Epithelial cell of prostate (primary cell): ENCODE measurements at regions not wholly inside any gene's neighbourhood (a gene's known extent, or its start where the extent isn't known, plus 50 kb on each side); places are given as distances from the start of the nearest gene placed in this dataset.
A peak's percentile ranks its signal among the peaks of the same experiment; 100 is the strongest.
"Not testable (repeated sequence)": the region's sequence is repeated elsewhere in the genome, so short reads cannot be mapped to it uniquely, and the experiment has no call there.

Experiments
- DNase-seq: peaks from one replicate; pipeline ENCODE4 v3.0.0-alpha.2; 2011; ENCODE audit warnings: low read depth, low spot score
- H3K27ac ChIP-seq: fragments of 450-650 bp; 2 replicates; pipeline ENCODE4 v1.5.1; 2017; ENCODE audit warnings: mild to moderate bottlenecking

DNA sequence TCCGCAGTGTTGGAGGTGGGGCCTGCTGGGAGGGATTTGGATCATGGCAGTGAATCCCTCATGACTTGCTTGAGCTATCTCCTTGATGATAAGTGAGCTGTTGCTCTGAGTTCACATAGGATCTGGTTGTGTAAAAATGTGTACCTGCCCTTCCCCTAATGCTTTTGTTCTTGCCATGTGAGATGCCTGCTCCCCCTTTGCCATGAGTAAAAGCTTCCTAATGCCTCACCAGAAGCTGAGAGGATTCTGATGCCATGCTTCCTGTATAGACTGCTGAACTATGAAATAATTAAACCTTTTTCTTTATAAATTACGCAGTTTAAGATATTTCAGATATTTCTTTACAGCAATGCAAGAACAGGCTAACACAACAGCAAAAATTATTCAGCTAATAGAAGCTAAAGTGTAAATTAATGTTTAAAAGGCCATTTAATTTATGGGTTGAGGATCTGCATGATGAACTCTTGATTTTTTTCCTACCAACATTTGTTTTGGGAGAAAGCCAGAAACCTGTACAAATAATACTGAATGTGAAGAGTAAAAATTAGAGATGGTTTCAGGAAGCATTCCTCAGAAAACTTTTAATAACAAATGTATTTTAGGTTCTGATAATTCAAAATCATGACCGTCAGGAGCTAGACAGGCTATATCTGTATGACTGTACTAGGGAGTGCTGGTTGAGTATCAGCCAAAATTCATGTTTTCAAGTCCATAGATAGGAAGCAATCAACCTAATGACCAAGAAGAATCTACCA is 177.5 kb upstream of the GRIA4 start:
- DNase-seq = no peak
- no peak overlapping the region for H3K27ac ChIP-seq

DNA sequence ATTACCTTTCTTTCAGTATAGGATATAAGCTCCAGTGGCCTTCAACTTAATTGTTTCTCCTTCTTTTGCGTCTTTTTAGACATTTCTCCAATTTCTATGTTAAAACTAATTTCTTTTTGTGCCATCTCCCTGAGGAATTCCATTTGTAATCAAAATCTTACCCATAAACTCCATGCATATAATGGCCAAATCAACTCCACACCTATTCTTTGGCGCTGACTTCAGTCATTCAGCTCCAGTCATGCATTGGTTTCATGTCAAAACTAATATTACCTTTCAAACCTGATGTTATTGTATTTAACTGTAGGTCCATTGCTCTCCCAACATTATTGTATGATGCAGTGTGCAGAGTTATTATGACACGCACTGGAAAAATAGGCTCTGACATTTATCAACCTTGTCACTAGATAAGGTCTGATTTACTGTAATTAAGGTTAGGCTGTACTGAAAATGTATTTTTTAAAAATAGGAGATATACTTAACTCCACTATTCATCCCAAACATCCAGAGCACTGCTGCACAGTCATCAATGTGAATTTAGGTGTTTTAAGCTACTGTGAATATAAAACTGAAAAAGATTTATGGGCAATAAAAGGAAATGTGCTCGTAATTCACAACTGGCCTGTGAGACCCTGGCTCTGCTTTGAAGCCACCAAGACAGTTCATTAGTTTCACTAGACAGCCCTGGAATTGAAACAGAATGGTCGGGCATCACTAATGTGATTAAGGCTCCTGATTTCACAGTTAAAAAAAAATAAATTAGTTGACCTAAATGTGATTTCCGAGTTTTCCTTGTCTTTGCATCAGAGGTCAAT is 180.6 kb upstream of the GRIA4 start:
- no peak overlapping the region for H3K27ac ChIP-seq
- no peak for DNase-seq

DNA sequence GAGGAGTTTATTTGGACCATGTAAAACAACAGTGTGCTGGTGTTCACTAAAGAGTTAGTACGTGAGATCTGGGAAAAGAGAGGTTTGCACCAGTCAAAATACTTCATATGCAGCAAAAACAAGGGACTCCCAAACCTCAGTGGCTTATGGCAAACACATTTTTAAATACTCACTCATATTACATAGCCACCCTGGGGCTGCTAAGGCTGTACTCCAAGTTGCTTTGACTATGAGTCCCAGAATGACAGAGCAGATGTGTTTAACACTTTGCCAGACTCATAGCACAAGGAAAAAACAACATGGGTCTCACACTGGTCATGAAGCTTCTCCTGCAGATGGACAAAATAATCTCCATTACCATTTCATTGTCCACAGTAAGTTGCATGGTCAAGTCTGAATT is 202.8 kb upstream of the GRIA4 start:
- no peak overlapping the region for H3K27ac ChIP-seq
- DNase-seq = no peak

DNA sequence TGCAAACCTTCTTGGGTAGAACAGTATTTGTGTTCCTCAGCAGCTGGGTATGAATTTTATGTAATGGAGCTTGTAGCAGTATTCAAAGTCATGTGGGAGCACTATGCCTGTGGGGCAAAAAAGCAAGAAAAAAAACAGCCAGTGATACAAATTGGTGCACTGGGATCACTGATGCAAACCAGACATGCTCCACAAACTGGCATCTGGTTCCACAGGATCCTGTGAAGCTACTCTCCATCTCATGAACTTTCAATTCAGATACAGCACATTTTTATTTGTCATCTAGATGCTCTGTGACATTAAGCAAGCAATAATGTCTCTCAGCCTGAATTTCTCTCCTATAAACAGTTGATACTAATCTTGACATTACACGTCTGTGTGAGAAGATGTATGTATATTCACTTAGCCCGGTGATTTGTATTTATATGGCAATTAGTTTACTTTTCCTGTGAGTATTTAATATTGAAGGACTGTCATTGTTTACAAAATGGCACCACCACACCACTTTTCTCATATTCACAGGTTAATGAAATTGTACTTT is 208.5 kb upstream of the GRIA4 start:
- H3K27ac ChIP-seq = no peak overlapping the region
- DNase-seq = no peak

DNA sequence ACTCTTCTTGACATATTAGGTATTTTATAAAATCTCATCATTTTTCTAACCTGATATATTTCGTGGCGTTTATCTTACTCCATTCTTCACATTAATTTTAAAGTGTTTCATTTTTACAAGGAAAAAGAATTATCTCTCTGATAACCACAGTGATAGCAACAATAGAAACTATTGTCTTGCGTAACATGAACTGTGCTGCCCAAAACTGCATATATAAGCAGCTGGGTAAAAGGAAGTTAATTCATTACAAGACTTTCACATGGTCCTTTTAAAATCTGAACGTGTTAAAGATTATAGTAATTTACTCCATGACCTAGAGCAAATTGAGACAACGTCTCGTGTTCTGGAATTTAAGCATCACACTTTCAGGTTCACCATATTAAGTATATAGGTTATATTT is 210.4 kb upstream of the GRIA4 start:
- no peak overlapping the region for H3K27ac ChIP-seq

DNA sequence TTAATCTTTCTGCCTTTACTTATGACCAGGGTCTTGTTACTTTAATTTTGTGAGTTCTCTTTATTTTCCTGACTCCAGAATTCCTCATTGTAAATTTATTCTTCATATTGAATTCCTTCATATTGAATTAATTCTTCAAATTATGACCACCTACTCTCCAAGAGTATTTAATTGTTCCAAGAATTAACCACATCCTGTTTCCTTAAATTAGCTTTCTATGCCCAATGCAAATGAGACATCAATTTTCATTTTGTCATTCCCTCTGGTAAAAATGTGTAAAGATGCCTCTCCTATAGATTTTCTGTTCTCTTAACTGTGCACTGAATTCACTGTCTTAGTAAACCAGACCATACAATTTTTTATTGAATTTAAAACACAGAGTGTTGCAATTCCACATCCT is 211.2 kb upstream of the GRIA4 start:
- H3K27ac ChIP-seq = no peak overlapping the region
- no peak for DNase-seq

More for the DNA sequence above, 210.4 kb upstream of the GRIA4 start:
- DNase-seq = no peak

DNA sequence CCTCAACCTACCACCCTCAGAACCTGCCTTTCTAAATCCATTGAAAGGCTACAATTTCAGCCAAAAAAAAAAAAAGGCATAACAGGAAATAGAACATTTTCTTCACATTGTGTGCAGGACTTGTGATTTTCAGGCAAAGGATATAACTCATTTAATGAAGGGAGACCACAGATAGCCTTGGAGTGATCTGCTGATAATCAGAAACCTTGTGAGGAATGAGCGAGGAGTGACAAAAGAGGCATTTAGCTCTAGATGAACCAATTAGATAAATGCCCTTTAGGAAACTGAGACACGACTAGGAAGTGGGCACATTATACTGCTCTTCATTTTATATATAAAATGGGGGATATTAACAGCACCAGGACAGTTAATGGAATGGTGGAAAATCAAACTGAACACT is 216.5 kb upstream of the GRIA4 start:
- no peak for DNase-seq
- no peak overlapping the region for H3K27ac ChIP-seq

DNA sequence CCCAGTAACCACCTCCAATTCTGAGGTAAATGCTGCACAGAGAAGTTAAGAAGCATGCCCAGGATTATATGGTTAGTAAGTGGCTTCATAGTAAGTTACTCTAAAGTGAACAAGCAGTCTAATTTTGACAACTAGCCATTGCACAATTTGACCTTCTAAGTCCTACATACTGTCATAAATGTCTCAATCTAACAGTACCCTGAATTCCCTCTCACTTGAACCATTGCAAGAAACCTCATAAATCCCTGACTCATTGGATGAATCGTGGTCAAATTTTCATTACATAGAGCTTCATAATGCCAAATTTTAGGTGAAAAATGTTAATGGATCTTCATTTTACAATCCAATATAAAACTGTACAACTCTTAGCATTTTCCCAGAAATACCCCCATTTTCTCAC is 217.3 kb upstream of the GRIA4 start:
- no peak for DNase-seq
- H3K27ac ChIP-seq = no peak overlapping the region

DNA sequence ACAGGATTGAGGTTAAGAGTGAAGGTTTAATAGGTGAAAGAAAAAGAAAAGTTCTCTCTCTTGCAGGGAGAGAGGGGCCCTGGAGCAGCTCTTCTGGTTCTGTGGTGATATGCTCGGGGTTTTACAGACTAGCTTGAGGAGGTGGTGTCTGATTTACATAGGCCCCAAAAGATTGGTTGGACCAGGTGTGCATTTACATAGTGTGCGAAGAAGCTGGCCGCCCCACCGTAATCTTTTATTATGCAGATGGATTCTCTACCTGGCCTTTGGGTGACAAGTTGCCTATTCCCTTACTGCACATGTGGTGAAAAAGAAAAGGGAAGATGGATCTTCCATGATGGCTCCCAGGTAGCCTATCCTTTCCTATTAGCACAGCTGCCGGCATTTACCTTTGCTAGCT is 219.9 kb upstream of the GRIA4 start:
- H3K27ac ChIP-seq = no peak overlapping the region
- no peak for DNase-seq

DNA sequence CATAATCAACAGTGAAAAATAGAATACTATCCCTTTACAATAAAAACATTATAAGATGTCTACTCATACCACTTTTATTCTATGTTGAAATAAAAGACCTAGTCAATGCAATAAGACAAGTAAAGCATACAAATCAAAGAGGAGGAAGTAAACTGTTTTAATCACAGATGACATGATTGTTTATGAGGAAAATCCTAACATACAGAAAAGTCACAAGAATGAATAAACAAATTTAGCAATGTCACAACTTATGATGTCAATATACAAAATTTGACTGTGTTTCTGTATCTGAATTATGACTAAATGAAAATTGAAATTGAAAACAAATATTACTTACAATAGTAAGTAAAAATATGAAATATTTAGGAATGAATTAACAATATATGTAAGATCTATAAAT is 221.9 kb upstream of the GRIA4 start:
- H3K27ac ChIP-seq = no peak overlapping the region
- no peak for DNase-seq

DNA sequence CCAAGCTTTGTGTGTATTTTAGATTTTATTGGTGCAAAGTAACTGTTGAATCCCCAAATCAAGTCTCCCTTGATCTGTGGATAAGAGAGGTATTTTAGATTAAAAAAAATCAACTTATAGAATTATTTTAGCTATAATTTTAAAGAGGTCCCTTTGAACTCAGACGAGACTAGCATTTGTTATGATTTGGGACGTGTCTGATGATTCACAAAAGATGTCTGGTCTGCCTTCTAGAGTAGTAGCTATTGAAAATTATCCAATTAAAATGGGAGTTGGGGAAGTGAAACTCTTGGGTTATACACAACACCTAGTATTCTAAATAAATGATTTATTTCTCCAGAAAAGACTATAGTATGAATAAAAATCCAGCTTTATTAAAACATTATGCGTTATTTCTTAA is 227.9 kb upstream of the GRIA4 start:
- no peak overlapping the region for H3K27ac ChIP-seq
- no peak for DNase-seq

DNA sequence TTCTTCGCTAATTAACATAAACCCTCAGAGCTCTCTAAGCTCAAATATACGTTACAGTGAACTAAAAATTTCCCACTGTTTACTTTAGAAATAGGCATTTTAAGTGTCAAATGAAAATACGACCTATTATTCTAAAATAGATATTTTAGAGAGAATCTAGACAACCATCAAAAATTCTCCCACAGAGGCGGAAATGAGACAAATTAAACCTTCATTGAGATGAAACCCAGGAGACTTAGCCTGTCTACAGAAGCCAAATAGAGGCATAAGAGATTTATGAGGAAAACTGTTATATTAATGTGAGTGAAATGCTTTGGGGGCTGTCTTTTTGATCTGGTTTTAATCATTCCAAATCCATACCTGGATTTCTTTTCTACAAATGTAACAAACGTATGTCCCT is 232.0 kb upstream of the GRIA4 start:
- H3K27ac ChIP-seq = no peak overlapping the region
- no peak for DNase-seq

DNA sequence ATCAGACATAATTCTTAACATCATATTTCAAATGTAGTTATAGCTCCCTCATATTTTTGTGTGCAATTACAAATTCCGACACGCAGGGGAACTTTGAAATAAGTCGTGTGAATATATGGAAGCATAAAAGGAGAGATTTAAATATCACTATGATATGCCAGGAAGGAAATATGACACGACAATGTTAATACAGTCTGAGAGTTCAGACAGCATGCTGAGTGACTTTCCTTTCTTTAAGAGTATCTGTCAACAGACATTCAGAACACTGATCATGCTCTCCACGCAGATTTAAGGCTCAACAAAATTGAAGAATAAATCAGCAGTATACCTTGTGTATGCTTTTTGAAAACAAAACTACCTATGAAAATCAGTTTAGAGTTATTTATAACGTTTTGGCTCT is 232.6 kb upstream of the CARD18 start:
- no peak for DNase-seq
- no peak overlapping the region for H3K27ac ChIP-seq

DNA sequence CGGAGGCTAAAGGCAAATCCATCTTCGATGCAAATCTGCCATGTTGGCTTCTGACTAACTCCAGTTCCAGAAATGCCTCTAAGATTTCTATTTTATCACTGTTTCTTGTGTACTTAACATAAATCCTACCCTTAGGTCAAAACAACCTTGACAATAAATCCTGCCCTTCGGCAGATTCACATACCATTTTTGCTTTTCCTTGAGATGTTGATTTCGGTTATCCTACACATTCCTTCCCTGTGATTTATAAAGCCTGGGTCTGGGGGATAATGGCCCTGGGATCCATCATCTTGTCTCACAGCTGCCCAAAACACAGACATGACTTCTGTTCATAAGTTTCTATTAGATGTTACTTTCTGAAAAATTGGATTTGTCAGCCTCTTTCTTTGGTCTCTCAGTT is 231.7 kb upstream of the CARD18 start:
- H3K27ac ChIP-seq = no peak overlapping the region
- DNase-seq = no peak

DNA sequence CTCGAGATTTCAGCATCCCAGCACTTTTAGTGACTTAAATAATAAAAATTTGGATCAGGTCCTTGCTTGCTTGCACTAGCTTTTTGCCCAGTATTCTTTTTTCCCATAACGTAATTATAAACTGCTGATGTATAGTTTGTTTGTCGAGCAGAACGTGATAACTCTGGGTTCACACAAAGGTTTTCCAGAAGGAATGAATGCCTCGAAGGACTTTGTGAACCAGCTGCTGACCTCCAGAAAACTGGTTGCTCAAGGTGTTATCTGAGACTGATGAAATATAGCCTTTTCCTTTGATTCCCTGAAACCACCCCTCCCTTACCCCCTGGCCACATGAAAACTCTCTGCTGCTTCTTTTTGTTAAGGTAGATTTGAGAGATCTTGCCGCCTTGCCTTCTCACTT is 229.1 kb upstream of the CARD18 start:
- no peak for DNase-seq
- no peak overlapping the region for H3K27ac ChIP-seq

DNA sequence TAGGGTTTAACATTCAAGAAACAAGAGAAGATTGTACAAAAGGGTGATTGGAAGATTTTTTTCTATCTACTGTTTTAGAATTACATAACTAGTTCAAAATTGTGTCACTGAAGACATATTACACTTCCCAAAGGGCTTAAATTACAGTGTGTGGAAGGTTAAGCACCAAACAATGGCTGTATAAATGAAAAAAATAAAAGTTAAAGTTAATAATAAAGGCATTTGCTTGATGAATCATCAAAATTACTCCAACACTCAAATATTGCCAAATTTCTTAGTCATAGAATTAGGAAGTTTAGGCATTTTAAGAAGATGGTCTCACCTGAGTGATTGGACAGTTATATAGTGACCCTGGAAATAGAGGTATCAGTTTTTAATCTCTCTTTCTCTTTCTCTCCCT is 227.6 kb upstream of the CARD18 start:
- no peak for DNase-seq
- H3K27ac ChIP-seq = no peak overlapping the region

DNA sequence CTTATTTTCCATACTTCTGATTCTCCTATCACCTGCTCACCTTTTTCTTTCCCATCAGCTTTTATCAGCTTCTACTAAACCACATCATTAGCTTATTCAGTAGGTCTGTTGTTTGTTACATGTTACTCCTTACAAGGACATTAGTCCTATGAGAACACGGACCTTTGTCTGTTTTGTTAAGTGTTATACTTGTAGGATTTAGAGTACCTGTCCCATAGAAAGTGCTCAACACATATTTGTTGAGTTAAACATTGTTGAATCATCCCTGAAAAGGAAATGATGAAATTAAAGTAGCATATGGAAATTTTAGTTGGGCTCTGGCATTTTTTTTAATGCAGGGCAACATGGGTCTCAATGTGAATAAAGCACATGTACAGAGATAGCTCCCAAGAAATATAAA is 222.1 kb upstream of the CARD18 start:
- H3K27ac ChIP-seq = peak overlapping the region; percentile 63
- DNase-seq = no peak

DNA sequence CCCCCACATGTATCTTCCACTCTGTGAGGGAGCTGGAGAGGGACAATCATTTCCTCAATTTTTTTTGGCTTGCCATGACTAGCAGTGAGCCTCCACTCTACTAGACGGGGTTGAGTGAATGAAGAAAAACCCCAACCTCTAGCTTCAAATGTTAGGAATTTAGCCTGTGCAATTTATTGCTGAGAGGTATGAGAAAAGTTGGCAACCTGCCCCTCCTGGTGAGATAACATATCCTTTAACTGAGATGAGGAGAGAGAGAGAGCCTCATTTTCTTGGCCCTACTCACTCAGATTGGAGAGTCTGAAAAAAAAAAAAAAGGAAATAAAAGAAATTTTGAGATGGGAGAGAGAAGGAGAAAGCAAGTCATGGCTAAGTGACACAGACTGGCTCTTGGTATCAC is 218.2 kb upstream of the CARD18 start:
- DNase-seq = no peak
- H3K27ac ChIP-seq = no peak overlapping the region

DNA sequence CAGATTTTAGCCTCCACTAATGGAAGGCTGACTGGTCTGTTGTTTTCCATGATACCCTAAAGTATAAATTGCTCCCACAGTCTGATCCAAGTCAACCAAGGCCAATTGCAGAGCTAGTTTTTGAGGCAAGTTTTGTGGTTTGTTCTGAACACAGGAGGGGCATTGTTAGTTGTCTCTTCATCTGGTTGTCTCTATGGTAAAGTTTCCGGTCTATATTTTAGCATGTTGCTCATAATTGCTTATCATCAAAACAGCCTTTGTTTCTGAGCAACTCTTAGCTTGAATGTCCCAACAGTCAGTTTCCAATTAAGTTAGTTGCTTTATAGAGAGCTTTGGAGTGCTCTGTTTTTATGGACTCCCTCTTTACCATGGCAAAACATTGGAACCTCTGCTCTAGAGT is 217.6 kb upstream of the CARD18 start:
- H3K27ac ChIP-seq = no peak overlapping the region
- no peak for DNase-seq

DNA sequence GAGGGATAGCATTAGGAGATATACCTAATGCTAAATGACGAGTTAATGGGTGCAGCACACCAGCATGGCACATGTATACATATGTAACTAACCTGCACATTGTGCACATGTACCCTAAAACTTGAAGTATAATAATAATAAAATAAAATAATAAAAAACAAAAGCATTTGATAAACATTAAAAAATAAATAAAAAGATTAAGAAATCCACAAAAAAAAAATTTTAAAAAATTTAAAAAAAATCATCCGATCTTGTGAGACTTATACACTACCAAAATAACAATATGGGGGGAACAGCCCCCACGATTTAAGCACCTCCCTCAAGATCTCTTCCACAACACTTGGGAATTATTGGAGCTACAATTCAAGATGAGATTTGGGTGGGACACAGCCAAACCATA is 210.3 kb upstream of the CARD18 start:
- H3K27ac ChIP-seq, DNase-seq: not testable (repeated sequence)

DNA sequence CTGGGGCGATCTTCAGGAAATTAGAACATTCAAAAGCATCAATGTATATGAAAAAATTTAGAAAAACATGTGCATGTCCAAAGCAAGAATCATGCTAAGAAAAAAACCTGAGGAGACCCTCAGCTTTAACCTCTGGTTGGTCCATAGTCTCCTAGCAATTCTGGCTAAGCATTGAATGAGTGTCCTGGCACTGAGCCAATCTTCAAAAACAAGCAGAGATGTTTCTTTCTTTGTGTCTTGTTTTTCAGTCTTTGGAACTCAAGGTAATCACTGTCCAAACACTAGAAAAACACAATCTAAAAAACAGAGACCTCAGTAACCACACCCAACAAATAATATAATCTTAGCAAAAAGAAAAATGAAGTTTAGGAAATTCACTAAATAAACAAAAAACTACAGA is 205.4 kb upstream of the CARD18 start:
- no peak overlapping the region for H3K27ac ChIP-seq
- DNase-seq = no peak
